GM18873 (cell line): ENCODE measurements at regions not wholly inside any gene's neighbourhood (a gene's known extent, or its start where the extent isn't known, plus 50 kb on each side); places are given as distances from the start of the nearest gene placed in this dataset.
"Not testable (repeated sequence)": the region's sequence is repeated elsewhere in the genome, so short reads cannot be mapped to it uniquely, and the experiment has no call there.

Experiments used
- ATAC-seq: cut with Tn5 transposase; IDR thresholded peaks from one replicate; pipeline ENCODE4 v1.9.1; 2021; ENCODE audit warnings: mild to moderate bottlenecking, moderate library complexity, moderate number of reproducible peaks; ENCODE audit not compliant: unreplicated experiment, low FRiP score

DNA sequence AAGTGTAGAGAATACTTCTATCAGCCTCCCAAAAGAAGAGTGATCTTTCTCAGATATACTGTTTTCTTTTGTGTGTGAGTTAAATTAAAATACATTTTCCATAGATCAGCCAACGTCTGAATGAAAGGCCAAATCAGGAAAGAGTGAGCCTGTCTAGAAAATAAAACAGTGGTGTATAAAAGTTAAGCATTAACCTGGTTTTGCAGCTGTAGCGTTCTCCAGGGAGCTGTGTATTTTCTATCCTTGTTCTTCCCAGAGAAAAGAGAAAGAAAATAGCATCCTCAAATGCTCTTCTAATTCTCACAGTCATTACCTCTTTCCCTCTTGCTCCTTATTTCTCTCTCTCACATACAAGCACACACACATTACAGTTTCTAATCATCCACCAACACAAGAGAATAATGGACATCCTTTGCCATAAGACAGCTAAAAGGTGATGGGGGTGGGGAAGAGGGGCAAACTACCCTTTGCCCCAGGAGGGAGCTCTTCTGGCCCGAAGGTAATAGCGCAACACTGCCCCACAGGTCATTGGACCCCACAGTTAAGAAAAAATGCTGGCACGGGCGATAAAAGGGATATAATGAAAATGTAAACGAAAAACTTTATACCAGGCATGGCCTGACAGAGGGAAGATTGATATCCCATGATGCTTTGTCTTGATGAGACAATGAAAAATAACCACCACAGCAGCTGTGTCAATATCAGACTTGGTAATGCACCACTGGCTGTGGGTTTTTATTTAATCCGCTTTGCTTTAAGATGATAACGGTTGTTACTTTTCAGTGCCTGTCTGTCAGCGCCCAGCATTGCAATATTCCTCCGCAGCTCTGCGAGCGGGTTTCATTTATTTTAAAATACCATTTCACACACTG, 150.3 kb downstream of the NUF2 start:
- ATAC-seq: no peak

DNA sequence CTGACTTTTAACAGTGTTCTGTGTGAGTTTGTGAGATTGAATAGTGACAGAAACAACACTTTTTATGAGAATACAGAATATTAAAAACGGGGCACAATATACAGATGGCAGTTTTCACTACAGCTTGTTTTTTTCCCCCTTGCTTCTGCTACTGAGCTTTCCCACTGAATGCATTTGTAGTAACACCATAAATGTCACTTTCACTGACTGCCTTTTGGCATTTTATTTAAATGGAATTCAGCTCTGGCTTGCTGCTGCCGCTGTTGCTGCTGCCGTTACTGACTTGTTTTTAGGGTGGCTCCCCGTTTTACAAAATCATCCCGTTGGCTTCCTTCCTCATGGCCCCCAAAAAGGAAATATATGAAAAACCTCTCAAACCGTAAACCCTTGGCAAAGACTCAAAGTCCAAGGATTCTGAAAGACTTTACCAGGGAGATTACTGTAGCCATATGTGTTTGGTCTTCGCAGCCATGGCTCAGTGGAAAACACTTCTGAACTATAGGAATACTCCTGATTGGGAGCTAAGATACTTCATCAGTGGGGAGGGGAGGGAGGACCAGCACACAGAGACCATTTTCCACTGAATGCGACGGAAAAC, 151.0 kb downstream of the NUF2 start:
- ATAC-seq: no peak

DNA sequence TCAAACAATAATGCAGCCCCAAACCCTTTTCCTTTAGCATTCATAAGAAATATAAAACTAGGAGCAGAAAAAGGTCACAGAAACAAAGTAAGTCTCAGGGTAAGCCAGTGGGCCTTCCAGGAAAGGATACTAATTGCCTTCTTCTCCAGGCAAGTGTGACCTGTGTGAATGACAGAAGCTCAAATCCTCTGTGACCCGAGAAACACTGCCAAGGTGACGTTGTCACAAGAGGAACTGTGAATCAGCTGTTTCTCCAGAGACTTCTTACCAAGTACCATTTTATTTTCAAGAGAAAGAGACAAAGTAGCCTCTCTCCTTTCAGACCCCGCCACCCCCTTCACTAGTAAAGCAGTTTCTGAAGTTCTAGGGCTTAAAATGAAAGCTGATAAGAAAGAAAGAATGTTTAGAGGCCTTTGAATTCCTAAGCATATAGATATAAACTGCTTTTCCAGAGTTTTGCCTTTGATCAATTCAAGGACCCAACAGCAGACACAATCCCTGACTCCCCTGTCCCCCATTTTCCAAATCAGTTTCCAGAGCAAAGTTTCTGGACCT, 155.6 kb downstream of the NUF2 start:
- no peak for ATAC-seq

DNA sequence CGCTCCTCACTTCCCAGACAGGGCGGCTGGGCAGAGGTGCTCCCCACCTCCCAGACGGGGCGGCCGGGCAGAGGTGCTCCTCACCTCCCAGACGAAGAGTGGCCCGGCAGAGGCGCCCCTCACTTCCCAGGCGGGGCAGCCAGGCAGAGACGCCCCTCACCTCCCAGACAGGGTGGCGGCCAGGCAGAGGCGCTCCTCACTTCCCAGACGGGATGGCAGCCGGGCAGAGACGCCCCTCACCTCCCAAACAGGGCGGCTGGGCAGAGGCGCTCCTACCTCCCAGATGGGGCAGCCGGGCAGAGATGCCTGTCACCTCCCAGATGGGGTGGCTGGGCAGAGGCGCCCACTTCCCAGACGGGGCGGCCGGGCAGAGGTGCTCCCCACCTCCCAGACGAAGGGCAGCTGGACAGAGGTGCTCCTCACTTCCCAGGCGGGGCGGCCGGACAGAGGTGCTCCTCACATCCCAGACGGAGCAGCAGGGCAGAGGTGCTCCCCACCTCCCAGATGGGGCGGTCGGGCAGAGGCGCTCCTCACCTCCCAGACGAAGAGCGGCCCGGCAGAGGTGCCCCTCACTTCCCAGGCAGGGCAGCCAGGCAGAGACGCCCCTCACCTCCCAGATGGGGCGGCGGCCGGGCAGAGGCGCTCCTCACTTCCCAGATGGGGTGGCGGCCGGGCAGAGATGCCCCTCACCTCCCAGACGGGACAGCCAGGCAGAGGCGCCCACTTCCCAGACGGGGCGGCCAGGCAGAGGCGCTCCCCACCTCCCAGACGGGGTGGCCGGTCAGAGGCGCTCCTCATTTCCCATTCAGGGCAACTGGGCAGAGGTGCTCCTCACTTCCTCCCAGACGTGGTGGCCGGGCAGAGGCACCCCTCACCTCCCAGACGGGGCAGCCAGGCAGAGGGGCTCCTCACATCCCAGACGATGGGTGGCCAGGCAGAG, 176.9 kb downstream of the NUF2 start:
- not testable (repeated sequence) for ATAC-seq

DNA sequence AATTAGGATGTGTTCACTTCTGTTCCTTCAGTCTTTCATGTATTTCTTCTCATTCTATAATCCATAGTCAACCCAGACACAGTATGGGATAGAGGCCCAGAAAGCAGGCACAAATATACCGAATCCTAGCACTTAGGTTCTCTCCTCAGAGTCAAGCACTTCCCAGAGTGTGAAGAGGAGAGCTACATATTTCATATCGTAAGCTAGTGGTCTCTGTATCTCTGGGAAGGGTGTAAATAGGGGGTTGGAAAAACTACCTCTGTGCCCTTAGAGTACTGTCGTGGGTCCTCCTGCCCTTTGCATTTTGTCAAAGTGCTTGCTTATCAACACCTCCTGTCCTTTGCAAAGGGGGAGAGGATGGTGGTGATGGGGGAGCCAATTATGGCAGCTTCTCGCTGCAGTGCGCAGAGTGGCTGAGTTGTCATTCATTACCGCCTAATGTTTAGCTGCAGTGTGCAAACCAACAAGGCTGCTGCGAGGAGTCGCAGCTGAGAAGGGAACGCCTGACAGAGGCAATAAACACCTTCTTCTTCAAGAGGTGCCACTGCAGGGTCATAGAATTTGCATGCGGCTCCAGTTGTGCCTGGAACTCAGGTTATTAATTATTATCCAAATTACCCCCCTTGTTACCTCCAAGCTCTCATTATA, 182.7 kb downstream of the NUF2 start:
- ATAC-seq: no peak

DNA sequence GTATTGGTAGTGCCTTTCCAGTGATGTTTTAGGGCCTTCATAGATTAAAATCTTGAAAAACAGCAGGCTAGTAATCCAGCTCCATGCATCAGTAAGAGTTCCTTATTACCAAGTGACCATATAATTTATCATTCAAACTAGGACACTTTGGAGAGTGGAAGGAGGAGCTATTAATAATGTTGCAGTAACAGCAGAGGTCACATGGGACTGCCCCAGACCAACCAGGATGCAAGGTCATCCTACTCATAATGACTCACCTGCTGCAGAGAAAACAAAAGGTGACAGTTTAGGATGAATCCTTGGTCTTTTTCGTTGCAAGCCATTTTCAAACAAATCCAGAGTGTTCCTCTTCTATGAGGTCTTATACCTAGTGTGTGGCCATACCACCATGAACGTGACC, 187.4 kb downstream of the NUF2 start:
- no peak for ATAC-seq

DNA sequence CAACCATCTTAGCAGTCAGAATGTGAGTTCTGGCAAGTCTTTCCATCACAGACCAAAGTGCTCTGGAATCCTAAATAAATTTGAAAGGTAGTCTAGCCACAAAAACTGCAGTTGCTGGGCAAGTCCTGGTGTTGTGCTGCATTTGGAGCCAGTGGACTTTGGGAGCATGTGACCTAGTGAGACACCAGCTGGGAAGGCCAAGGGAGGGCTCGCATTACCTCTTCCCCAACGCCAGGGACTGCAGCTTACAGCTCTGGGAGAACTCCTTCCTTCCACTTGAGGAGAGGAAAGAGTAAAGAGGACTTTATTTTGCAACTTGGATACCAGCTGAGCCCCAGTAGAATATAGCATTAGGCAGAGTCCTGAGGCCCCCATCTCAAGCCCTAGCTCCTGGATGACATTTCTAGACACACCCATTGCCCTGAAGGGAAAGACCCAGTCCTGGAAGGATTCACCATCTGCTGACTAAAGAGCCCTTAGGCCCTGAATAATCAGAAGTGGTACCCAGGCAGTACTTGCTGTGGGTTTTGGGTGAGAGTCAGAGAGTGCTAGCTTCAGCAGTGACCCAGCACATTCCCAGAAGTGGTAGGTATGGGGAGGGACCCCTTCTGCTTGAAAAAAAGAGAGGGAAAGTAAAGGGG, 190.7 kb downstream of the NUF2 start:
- ATAC-seq: no peak

DNA sequence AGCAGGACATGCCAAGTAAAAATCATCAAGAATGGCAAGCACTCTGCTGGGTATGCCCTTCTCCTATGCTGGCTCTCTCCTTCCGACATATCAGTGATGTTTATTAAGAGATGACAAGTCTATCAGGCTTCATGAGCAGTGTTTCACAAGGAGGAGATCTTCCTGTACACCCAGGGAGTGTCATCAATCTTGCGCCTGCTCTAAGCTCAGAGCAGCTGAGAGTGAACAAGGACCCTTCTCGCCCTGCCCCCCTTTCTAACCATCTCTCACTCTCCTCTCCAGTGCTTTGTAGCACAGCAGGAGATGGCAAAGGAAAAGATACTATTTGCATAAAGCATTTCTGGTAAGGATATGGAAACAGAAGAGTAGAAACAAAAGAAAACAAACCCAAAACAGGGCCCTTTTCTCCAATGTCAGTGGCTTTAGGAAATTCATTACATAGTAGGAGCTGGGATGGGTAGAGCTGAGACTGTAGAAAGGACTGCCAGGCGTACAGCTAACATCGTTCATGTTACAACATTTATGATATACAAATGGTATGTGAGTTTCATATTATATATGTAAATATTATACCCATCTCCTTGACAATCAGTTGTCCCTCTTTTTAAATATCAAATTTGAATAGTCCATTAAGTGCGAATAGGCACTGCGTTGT, 201.7 kb downstream of the NUF2 start:
- ATAC-seq: no peak

DNA sequence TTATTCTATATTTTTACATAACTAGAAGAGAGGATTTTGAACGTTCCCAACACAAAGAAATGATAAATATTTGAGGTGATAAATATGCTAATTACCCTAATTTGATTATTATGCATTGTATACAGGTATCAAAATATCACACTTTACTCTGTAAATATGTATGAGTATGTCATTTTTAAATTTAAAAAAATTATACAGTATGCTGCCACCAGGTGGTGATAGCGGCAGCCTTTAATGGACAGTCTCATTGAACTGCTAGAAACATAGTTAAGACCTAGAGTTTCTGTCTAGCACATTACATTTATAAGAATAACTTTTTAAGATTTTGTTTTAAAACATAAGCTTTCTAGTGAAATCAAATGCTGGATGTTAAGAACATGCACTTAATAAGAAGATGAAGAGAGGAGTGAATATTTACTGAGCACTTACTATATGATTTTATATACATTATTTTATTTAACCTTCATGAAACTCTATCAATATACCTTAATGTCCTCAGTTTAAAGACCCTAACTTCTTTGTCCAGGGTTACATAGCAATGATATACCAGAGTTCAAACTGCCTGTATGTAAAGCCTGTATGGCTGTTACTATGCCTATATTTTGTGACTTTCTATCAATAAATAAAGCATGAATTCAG, 207.1 kb downstream of the NUF2 start:
- peak; percentile 67 for ATAC-seq

DNA sequence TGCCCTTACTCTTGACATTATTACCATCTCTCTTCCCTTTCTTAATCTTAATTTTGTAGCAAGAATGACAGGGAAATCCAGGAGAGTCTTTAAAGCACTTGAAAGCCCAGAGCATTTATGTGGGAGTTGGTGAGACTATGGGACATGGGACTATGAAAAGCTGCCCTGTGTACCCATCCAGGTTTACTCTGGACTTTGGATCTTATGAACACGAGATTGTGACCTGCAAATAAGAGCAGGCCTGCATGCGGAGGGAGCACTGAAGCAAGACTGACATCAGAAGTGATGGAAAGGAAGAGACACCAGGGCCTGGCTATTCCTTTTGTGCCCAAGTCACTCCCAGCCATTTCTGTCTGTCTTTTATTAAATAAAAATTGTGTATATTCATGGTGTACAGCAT, 209.6 kb downstream of the NUF2 start:
- no peak for ATAC-seq

DNA sequence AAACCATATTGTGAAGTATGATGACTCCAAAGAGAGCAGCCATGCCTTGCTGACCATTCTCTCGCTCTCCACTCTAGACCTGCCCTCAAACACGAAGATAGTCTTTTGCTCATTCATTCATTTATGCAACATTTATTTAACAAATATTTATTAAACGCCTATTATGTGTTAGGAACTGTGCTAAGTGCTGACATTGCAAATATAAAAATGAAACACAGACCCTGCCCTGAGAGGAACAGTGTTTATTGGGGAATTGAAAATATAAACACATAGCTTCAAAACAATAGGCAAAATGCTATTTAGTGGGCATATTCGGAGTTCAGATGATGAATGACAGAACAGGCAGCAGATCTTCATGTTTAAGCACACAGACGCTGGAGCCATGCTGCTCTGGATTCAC, 213.6 kb downstream of the NUF2 start:
- no peak for ATAC-seq

DNA sequence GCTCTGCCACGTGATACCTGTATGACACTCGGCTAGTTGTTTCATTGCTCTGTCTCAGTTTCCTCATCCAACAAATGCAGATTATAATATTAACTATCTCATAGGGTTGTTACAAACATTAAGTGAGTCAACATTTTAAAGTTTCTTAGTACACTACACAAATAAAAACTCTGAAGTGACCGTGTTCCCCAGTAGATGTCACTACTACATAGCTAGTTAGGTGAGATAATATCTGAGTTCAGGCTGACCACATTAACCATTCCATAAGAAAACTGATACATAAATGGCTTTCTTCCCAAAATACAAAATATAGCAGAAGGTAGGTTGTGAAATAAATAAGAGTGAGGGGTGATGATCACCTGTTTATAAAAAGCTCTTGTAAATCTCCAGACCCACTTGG, 214.1 kb downstream of the NUF2 start:
- no peak for ATAC-seq

DNA sequence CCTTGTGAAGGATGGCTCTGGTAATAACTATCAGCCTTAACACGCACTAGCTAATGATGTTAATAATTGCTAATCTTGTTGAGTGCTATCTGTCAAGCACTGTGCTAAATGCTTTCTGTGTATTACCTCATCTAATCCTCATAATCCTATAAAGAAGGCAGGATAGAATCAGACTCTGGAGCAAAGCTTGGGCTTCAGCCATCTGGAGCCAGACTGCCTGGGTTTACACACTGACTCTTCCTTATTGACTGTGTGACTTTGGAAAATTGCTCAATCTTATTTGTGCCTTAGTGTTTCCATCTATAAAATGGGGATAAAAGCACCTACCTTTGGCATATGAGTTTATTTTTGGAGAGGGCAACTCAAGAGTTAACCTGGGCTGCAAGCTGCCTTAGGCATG, 216.1 kb downstream of the NUF2 start:
- no peak for ATAC-seq

DNA sequence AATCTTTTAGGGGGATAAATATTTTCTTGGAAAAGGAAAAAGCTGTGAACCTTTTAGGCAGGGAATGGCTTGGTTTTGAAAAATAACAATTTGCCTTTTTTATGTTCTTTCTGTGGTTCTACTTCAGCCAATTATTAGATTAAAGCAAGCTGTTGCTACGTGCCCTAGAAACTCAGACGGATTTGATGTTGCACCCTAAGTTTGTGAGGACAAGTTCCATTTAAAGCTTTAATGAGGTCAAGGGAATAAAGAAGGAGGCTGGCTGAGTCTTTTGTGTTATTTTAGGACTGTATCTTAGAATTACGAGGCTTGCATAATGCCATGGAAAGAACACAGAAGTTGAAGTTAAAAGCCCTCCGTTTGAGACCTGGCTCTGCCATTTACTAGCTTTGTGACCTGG, 216.9 kb downstream of the NUF2 start:
- ATAC-seq: no peak

DNA sequence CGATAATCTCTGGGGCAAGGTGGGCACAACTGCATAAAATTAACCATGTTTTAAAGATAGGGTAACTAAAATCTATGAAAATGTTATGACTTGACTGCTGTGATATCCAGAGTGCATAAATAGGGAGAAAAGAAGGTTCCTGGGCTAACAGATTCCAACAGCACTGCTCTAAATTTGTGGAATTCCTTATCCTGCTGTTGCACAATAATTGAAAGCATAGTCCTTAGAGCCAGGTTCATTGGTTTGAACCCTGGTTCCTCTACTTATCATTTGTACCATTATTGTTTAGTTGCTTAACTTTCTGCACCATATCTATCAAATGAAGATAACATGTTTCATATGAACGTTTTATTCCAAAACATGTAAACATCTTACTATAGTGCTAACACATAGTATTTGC, 219.0 kb downstream of the NUF2 start:
- ATAC-seq: no peak

DNA sequence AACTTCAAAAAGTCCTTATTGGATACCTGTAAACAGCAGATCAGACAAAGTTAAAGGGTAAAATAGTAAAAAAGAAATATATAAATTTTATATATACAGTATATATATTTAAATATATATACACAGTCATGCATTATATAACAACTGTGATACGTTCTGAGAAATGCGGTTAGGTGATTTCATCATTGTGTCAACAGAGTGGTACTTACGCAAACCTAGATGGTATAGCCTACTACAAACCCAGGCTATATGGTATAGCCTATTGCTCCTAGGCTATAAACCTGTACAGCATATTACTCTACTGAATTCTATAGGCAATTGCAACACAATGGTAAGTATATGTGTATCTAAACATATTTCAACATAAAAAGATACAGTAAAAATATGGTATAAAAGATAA, 222.7 kb downstream of the NUF2 start:
- ATAC-seq: no peak

DNA sequence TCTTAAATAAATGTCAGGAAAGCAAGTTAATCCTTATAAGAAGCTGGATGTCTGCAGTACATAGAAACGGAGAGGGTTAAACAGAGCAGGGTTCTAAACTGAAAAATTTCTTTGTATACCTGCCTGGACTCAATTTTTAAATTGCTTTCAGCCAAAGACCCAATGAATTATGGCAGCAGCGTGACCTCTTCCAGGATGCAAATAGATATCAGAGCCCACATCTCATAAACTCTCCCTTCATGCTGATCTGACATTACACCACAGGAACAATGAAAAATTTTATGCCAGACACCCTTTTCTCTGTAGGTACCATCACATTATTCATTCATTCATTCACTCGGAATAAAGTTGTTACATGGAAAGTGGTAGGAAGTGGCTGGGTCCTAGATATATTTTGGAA, 236.4 kb downstream of the NUF2 start:
- ATAC-seq: no peak

DNA sequence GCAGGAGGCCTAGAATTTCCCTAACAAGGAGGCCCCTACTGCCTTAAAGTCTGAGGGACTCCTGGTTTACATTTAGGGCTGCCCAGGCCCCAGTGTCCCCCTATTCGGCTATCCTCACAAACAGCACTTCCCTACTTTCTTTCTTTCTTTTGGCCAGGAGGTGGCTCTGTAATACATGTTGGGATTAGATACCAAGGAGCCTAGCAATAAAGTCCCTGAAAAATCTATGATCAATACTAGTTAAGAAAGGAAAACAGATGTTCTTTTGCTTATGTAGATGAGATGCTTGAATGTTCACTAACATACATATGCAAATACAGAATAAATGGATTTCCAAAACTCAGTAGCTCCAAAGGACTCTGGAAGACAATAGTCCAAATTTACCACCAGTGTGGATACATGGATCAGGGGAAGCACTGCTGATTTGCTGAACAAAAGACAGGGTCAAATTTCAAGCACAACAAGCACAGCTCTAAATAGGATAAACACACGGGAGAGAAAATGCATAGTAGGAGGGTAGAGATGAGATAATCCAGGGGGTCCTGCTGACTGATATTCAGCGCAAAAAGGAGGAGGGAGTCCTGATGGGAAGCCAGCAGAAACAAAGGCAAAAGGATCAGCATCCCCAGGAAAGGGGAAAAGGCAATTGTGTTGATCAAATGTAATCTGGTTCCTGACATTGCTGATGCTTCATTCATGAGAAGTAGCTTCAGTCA, 240.0 kb downstream of the NUF2 start:
- no peak for ATAC-seq
